ENCODE measurements at regions not wholly inside any gene's neighbourhood (a gene's known extent, or its start where the extent isn't known, plus 50 kb on each side); places are given as distances from the start of the nearest gene placed in this dataset.

- TF ChIP-seq EP300 (IDR thresholded peaks at IDR 0.05; ENCODE audit: borderline replicate concordance) (no peak), RAD21 (IDR thresholded peaks at IDR 0.05; ENCODE audit: low read depth) (no peak)
These were observed 256.1 kb downstream of the TMEM38B start for GRCh38 chr9:105950448-105950847.
